ENCODE measurements at regions not wholly inside any gene's neighbourhood (a gene's known extent, or its start where the extent isn't known, plus 50 kb on each side); places are given as distances from the start of the nearest gene placed in this dataset.

DNA sequence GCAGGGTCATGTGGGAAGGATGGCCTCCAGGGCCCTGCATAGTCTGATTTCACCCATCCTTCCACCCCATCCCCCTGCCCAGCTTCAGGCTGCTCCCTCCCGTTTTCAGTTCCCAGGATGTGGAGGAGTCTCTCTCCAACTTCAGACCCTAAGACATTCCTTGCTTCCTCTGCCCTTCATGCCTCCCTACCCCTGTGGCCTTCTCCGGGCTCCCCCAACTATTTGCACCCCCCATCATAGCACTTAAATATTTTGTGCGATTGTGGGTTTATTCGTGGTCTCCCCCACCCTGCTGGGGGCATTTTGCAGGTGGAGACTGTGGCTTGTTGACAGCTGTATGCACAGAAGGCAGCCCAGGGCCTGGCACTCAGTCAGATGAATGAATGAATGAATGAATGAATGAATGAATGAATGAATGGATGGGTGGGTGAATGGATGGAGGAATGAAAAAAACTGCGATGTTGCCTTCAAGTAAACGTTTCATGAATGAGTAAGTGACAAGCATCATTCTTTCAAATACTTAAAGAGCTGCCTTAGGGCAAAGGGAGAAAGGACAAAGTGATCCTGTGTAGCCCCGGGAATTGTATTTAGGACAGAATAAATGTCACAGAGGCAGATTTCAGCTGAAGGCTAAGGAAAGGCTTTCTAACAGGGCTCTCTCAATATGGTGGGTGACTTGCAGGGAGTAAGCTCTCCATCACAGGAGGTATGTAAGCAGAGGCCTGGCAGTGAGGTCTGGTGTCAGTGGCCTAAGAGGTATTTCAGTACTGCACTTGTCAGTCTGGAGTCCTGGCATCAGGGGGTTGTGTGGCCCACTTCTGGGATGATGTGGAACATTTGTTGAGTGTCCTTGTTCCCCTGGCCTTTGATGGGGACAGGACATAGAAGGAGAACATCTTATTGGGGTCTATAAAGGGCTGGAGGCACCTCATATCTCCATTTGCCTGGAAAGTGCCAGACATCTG is 156.4 kb downstream of the PTPRU start:
- 9% methylated on average over 7 of the region's 7 CpGs for WGBS (ENCODE audit: insufficient coverage, insufficient replicate concordance, low lambda C conversion rate, missing lambda C conversion rate)
- CTCF ChIA-PET, result no interaction called here

DNA sequence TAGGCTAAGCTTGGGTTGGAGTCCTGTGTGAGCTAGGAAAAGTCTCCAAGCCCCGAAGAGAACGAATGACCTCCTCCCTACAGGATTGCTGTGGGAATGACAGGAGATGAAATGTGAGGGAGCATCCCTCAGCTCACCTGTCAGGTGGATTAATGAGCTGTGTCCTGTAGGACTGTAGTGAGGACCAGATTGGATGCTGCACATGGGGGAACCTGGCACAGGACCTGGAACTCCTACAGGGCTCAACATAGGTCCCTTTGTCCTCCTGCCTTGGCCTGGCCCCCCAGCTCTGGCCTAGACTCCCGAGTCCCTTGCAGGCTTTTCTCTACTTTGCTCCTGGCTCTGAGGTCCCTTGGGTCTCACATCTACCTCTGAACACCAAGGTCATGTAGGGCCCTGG is 155.7 kb downstream of the PTPRU start:
- in situ Hi-C loops (cut with MboI) (loop anchor here (5.0 kb wide), 1 partner anchor 1015 kb away; no protein-coding TSS in a partner anchor), intact Hi-C loops (cut with micrococcal nuclease; ENCODE audit: unreplicated experiment) (no loop called here)
- no peaks in the 10 kb centered on the region for H3K36me3 ChIP-seq (ENCODE audit: control insufficient read depth in 2 of 2, insufficient read depth in 2 of 2, low read length in 1 of 2)
- no peak overlapping the region for H3K27ac ChIP-seq (ENCODE audit: control insufficient read depth, insufficient read depth)
- no peak overlapping the region for H3K9ac ChIP-seq (ENCODE audit: control insufficient read depth, insufficient read depth, low read length)
- no peaks in the 10 kb centered on the region for H3K4me1 ChIP-seq (ENCODE audit: control insufficient read depth, insufficient read depth, low read length)
- no peak overlapping the region for H3K4me3 ChIP-seq
- FAIRE-seq (no peak), DNase-seq (ENCODE audit: low read depth, low spot score) (no peak), ATAC-seq (no peak)
- TF ChIP-seq NRF1 (conservative IDR thresholded peaks at IDR 0.05; ENCODE audit: low read depth, low read length) (no peak), JUND (IDR thresholded peaks at IDR 0.05; ENCODE audit: low read depth, low read length) (no peak), CHD2 (IDR thresholded peaks at IDR 0.05; ENCODE audit: borderline replicate concordance, low read depth, low read length) (no peak)
- no peak overlapping the region for H3K4me2 ChIP-seq (ENCODE audit: control insufficient read depth, insufficient read depth)
- ChIA-PET SMC1A (ENCODE audit: uncharacterized antibody, unreplicated experiment) (no interaction called here), CTCF (no interaction called here), RAD21 (ENCODE audit: unreplicated experiment) (no interaction called here), POLR2A (no interaction called here)
- 0% methylated on average over 3 of the region's 3 CpGs for WGBS (ENCODE audit: insufficient coverage, insufficient replicate concordance, low lambda C conversion rate, missing lambda C conversion rate)
- no TSS peak for BruUV-seq (replicated peaks)
- H3K9me3 ChIP-seq (replicated peaks; ENCODE audit: control insufficient read depth, insufficient read depth, low read length), result no peaks in the 10 kb centered on the region
- H3K79me2 ChIP-seq (ENCODE audit: control insufficient read depth, insufficient read depth, low read length), result no peaks in the 10 kb centered on the region
- no peak overlapping the region for H2AFZ ChIP-seq (ENCODE audit: control insufficient read depth, low read depth, low read length)
- no peaks in the 10 kb centered on the region for H4K20me1 ChIP-seq (ENCODE audit: control insufficient read depth, insufficient read depth)
- peaks cover 0 to 6% of the 10 kb centered on the region in 2 experiments; a peak in 1 of 4 replicates for H3K27me3 ChIP-seq (replicated peaks in 1 of 2; ENCODE audit: control insufficient read depth in 2 of 2, insufficient read depth in 2 of 2, low read length in 1 of 2)

More for the DNA sequence above, 156.4 kb downstream of the PTPRU start:
- POLR2A ChIA-PET, result no interaction called here
- TF ChIP-seq ZNF24 (IDR thresholded peaks at IDR 0.05) (peak; percentile 60), IKZF1 (conservative IDR thresholded peaks at IDR 0.05) (no peak)
- no peak for FAIRE-seq
- H3K27me3 ChIP-seq (replicated peaks in 1 of 2; ENCODE audit: control insufficient read depth in 2 of 2, insufficient read depth in 2 of 2, low read length in 1 of 2), result peaks cover 0 to 6% of the 10 kb centered on the region in 2 experiments; a peak in 1 of 4 replicates
- RAD21 ChIA-PET (ENCODE audit: unreplicated experiment), result no interaction called here
- no peaks in the 10 kb centered on the region for H4K20me1 ChIP-seq (ENCODE audit: control insufficient read depth, insufficient read depth)
- H3K4me1 ChIP-seq (ENCODE audit: control insufficient read depth, insufficient read depth, low read length), result no peaks in the 10 kb centered on the region
- H3K4me3 ChIP-seq, result no peak overlapping the region
- DNase-seq (ENCODE audit: low read depth, low spot score), result no peak
- in situ Hi-C loops (cut with MboI), result loop anchor here (5.0 kb wide), 1 partner anchor 1015 kb away; no protein-coding TSS in a partner anchor
- no peaks in the 10 kb centered on the region for H3K79me2 ChIP-seq (ENCODE audit: control insufficient read depth, insufficient read depth, low read length)
- no peaks in the 10 kb centered on the region for H3K9me3 ChIP-seq (replicated peaks; ENCODE audit: control insufficient read depth, insufficient read depth, low read length)
- no peak overlapping the region for H2AFZ ChIP-seq (ENCODE audit: control insufficient read depth, low read depth, low read length)
- H3K36me3 ChIP-seq (ENCODE audit: control insufficient read depth in 2 of 2, insufficient read depth in 2 of 2, low read length in 1 of 2), result no peaks in the 10 kb centered on the region
- ATAC-seq, result no peak
- no peak overlapping the region for H3K4me2 ChIP-seq (ENCODE audit: control insufficient read depth, insufficient read depth)
- SMC1A ChIA-PET (ENCODE audit: uncharacterized antibody, unreplicated experiment), result interaction anchor here (0.7 kb wide), 1 partner anchor 225 kb away, joined by 3 read pairs; no protein-coding TSS in a partner anchor
- no peak overlapping the region for H3K27ac ChIP-seq (ENCODE audit: control insufficient read depth, insufficient read depth)
- BruUV-seq (replicated peaks), result no TSS peak
- intact Hi-C loops (cut with micrococcal nuclease; ENCODE audit: unreplicated experiment), result no loop called here
- H3K9ac ChIP-seq (ENCODE audit: control insufficient read depth, insufficient read depth, low read length), result no peak overlapping the region
